Adrenal gland (tissue), 5 donors: ENCODE measurements at regions not wholly inside any gene's neighbourhood (a gene's known extent, or its start where the extent isn't known, plus 50 kb on each side); places are given as distances from the start of the nearest gene placed in this dataset.

ENCODE experiments used
- POLR2A ChIP-seq, 2 donors: fragments of 450-650 bp; IDR thresholded peaks; one replicate each; pipeline ENCODE4 v1.6.1; 2017; ENCODE audit warnings: antibody characterized with exemption in 2 of 2, mild to moderate bottlenecking in 2 of 2, moderate library complexity in 1 of 2
- TF ChIP-seq, protein P1 (sequence below), 6 experiments: fragments of 450-650 bp in 4 of 6; fragments of 200-600 bp in 2 of 6; sonication (generic) in 1 of 6; IDR thresholded peaks; 1 replicate in 5 of 6; 2 replicates in 1 of 6; pipeline versions ENCODE4 v1.5.1 to v1.8.0; 2016 to 2021; ENCODE audit warnings: antibody characterized with exemption in 6 of 6, mild to moderate bottlenecking in 2 of 6, moderate library complexity in 1 of 6
- donor health status: DM: no; HTN: no; CAD: no.

DNA sequence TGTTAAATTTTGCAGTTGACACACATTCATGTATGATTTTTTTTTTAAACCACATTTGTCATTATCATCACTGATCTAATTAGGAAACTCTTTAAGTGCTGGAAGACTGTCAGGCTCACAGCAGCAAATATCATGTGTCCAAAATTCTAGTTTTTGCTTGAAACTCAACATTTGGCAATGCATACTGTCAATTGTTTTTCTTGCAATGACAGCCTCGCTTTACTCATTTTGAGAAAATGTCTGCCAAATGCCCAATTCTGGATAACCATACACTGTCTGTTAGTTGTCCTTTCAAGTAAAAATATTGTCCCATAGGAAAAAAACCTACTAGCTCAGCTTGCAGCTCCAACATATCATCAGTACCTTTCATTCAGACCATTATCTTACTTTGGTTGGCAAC lies 523.9 kb upstream of the ARGLU1 start:
- TF ChIP-seq, protein P1, sequence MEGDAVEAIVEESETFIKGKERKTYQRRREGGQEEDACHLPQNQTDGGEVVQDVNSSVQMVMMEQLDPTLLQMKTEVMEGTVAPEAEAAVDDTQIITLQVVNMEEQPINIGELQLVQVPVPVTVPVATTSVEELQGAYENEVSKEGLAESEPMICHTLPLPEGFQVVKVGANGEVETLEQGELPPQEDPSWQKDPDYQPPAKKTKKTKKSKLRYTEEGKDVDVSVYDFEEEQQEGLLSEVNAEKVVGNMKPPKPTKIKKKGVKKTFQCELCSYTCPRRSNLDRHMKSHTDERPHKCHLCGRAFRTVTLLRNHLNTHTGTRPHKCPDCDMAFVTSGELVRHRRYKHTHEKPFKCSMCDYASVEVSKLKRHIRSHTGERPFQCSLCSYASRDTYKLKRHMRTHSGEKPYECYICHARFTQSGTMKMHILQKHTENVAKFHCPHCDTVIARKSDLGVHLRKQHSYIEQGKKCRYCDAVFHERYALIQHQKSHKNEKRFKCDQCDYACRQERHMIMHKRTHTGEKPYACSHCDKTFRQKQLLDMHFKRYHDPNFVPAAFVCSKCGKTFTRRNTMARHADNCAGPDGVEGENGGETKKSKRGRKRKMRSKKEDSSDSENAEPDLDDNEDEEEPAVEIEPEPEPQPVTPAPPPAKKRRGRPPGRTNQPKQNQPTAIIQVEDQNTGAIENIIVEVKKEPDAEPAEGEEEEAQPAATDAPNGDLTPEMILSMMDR (IDR thresholded peaks at IDR 0.05) = no peak
- no peak for TF ChIP-seq POLR2A (IDR thresholded peaks at IDR 0.05)
